Ectodermal cell (in vitro differentiated cells): ENCODE measurements at regions not wholly inside any gene's neighbourhood (a gene's known extent, or its start where the extent isn't known, plus 50 kb on each side); places are given as distances from the start of the nearest gene placed in this dataset.

Experiments
- H3K27ac ChIP-seq: 2 replicates; pipeline ENCODE4 v1.7.0; 2013; ENCODE audit warnings: mild to moderate bottlenecking, low read depth, low read length; ENCODE audit not compliant: insufficient read depth, poor library complexity, severe bottlenecking
- H3K27me3 ChIP-seq: 2 replicates; pipeline ENCODE4 v1.7.0; 2013; ENCODE audit warnings: mild to moderate bottlenecking, low read length; ENCODE audit not compliant: insufficient read depth, control insufficient read depth, poor library complexity, severe bottlenecking
- H3K36me3 ChIP-seq: one replicate; pipeline ENCODE4 v1.7.0; 2013; ENCODE audit warnings: low read length; ENCODE audit not compliant: control insufficient read depth, insufficient read depth
- H3K4me1 ChIP-seq: one replicate; pipeline ENCODE4 v1.7.0; 2013; ENCODE audit warnings: low read length; ENCODE audit not compliant: control insufficient read depth, insufficient read depth
- H3K4me3 ChIP-seq: 2 replicates; pipeline ENCODE4 v1.7.0; 2013; ENCODE audit warnings: low read depth, low read length, control low read depth; ENCODE audit not compliant: insufficient read depth
- H3K9me3 ChIP-seq: 2 replicates; pipeline ENCODE4 v1.7.0; 2013; ENCODE audit warnings: mild to moderate bottlenecking, low read length, moderate library complexity; ENCODE audit not compliant: control insufficient read depth
- WGBS, 2 experiments: methylation state at CpG; one replicate each; pipeline ENCODE4 v1.1.7; 2013; ENCODE audit warnings: missing lambda C conversion rate in 2 of 2; 5-methylcytosine and 5-hydroxymethylcytosine counted together

GRCh38 chr2:222071911-222072310 lies 226.9 kb downstream of the PAX3 start:
- WGBS, 2 experiments, result 95 to 98% methylated on average over 2 of the region's 2 CpGs
- Histone ChIP-seq H3K4me1 (no peaks in the 10 kb centered on the region), H3K4me3 (no peak overlapping the region), H3K27me3 (no peaks in the 10 kb centered on the region), H3K36me3 (no peaks in the 10 kb centered on the region), H3K9me3 (no peaks in the 10 kb centered on the region), H3K27ac (no peak overlapping the region)

GRCh38 chr2:222064286-222064685 lies 234.5 kb downstream of the PAX3 start:
- no peaks in the 10 kb centered on the region for H3K27me3 ChIP-seq
- WGBS, 2 experiments, result 88 to 92% methylated on average over 2 of the region's 2 CpGs

GRCh38 chr2:222058819-222059445 lies 239.9 kb downstream of the PAX3 start:
- Histone ChIP-seq H3K4me1 (peaks cover 20% of the 10 kb centered on the region), H3K4me3 (no peak overlapping the region), H3K36me3 (no peaks in the 10 kb centered on the region), H3K27me3 (no peaks in the 10 kb centered on the region), H3K9me3 (no peaks in the 10 kb centered on the region), H3K27ac (no peak overlapping the region)
- WGBS, 2 experiments, result 93 to 95% methylated on average over 2 of the region's 2 CpGs

More at GRCh38 chr2:222064286-222064685, 234.5 kb downstream of the PAX3 start:
- Histone ChIP-seq H3K4me1 (peaks cover 3% of the 10 kb centered on the region), H3K36me3 (no peaks in the 10 kb centered on the region), H3K27ac (no peak overlapping the region), H3K9me3 (no peaks in the 10 kb centered on the region), H3K4me3 (no peak overlapping the region)

- Histone ChIP-seq H3K36me3 (no peaks in the 10 kb centered on the region), H3K4me1 (peaks cover 25% of the 10 kb centered on the region), H3K27ac (no peak overlapping the region), H3K4me3 (no peak overlapping the region), H3K27me3 (no peaks in the 10 kb centered on the region), H3K9me3 (no peaks in the 10 kb centered on the region)
- WGBS, 2 experiments, result 43 to 47% methylated on average over 6 of the region's 6 CpGs
Measured at GRCh38 chr2:222057347-222058073, 241.3 kb downstream of the PAX3 start.

GRCh38 chr2:222055328-222055727 lies 243.5 kb downstream of the PAX3 start:
- Histone ChIP-seq H3K4me3 (no peak overlapping the region), H3K36me3 (no peaks in the 10 kb centered on the region), H3K27me3 (no peaks in the 10 kb centered on the region), H3K9me3 (no peaks in the 10 kb centered on the region), H3K4me1 (peaks cover 33% of the 10 kb centered on the region), H3K27ac (no peak overlapping the region)
- WGBS, 2 experiments, result 16 to 21% methylated on average over 4 of the region's 4 CpGs

- H3K9me3 ChIP-seq, result no peaks in the 10 kb centered on the region
- H3K27me3 ChIP-seq, result no peaks in the 10 kb centered on the region
- H3K36me3 ChIP-seq, result no peaks in the 10 kb centered on the region
- no peak overlapping the region for H3K27ac ChIP-seq
- 87 to 92% methylated on average over 3 of the region's 3 CpGs for WGBS, 2 experiments
- H3K4me3 ChIP-seq, result no peak overlapping the region
- H3K4me1 ChIP-seq, result peaks cover 30% of the 10 kb centered on the region
Measured at GRCh38 chr2:222054813-222055212, 244.0 kb downstream of the PAX3 start.

- Histone ChIP-seq H3K4me3 (no peak overlapping the region), H3K36me3 (no peaks in the 10 kb centered on the region), H3K27me3 (no peaks in the 10 kb centered on the region), H3K4me1 (peaks cover 22% of the 10 kb centered on the region), H3K27ac (peak overlapping the region; percentile 45), H3K9me3 (no peaks in the 10 kb centered on the region)
- 0 to 2% methylated on average over 9 of the region's 9 CpGs for WGBS, 2 experiments
Measured at GRCh38 chr2:222052934-222053367, 245.8 kb downstream of the PAX3 start.

- Histone ChIP-seq H3K27me3 (no peaks in the 10 kb centered on the region), H3K27ac (no peak overlapping the region), H3K4me3 (no peak overlapping the region), H3K4me1 (peaks cover 16% of the 10 kb centered on the region), H3K9me3 (no peaks in the 10 kb centered on the region), H3K36me3 (no peaks in the 10 kb centered on the region)
- WGBS, 2 experiments, result 60 to 100% methylated on average over 1 to 4 of the region's 4 CpGs
Measured at GRCh38 chr2:222050981-222051380, 247.8 kb downstream of the PAX3 start.

GRCh38 chr2:222049946-222050345 lies 248.9 kb downstream of the PAX3 start:
- no peaks in the 10 kb centered on the region for H3K36me3 ChIP-seq
- no peak overlapping the region for H3K4me3 ChIP-seq
- no peaks in the 10 kb centered on the region for H3K9me3 ChIP-seq
- H3K27me3 ChIP-seq, result no peaks in the 10 kb centered on the region
- H3K27ac ChIP-seq, result no peak overlapping the region
- H3K4me1 ChIP-seq, result peaks cover 13% of the 10 kb centered on the region
- 85 to 93% methylated on average over 2 to 3 of the region's 3 CpGs for WGBS, 2 experiments

GRCh38 chr2:222043897-222044296 lies 254.9 kb downstream of the PAX3 start:
- Histone ChIP-seq H3K27ac (no peak overlapping the region), H3K4me1 (no peaks in the 10 kb centered on the region), H3K9me3 (no peaks in the 10 kb centered on the region), H3K36me3 (no peaks in the 10 kb centered on the region), H3K4me3 (no peak overlapping the region), H3K27me3 (no peaks in the 10 kb centered on the region)
- 89 to 93% methylated on average over 4 of the region's 4 CpGs for WGBS, 2 experiments
